ENCODE measurements at regions not wholly inside any gene's neighbourhood (a gene's known extent, or its start where the extent isn't known, plus 50 kb on each side); places are given as distances from the start of the nearest gene placed in this dataset.
"Not testable (repeated sequence)": the region's sequence is repeated elsewhere in the genome, so short reads cannot be mapped to it uniquely, and the experiment has no call there.

GRCh38 chr7:409339-410281 is 110.0 kb downstream of the PDGFA start:
- DNase-seq (ENCODE audit: low read depth in 2 of 2) = no peak

- DNase-seq (ENCODE audit: low read depth in 2 of 2) = no peak
Measured at GRCh38 chr7:410395-410910, 109.2 kb downstream of the PDGFA start.

- not testable (repeated sequence) for DNase-seq (ENCODE audit: low read depth in 2 of 2)
Measured at GRCh38 chr7:411116-411515, 108.5 kb downstream of the PDGFA start.

GRCh38 chr7:411677-412312 is 107.9 kb downstream of the PDGFA start:
- DNase-seq (ENCODE audit: low read depth in 2 of 2) = no peak

- no peak for DNase-seq (ENCODE audit: low read depth in 2 of 2)
Measured at GRCh38 chr7:412313-412710, 107.3 kb downstream of the PDGFA start.

- DNase-seq (ENCODE audit: low read depth in 2 of 2) = no peak
Measured at GRCh38 chr7:414681-415560, 104.7 kb downstream of the PDGFA start.

- DNase-seq (ENCODE audit: low read depth in 2 of 2) = no peak
Measured at GRCh38 chr7:415646-416525, 103.8 kb downstream of the PDGFA start.

- no peak for DNase-seq (ENCODE audit: low read depth in 2 of 2)
Measured at GRCh38 chr7:416761-417624, 102.7 kb downstream of the PDGFA start.

- DNase-seq (ENCODE audit: low read depth in 2 of 2) = no peak
Measured at GRCh38 chr7:417625-417889, 102.1 kb downstream of the PDGFA start.

- DNase-seq (ENCODE audit: low read depth in 2 of 2) = no peak
Measured at GRCh38 chr7:417973-418601, 101.6 kb downstream of the PDGFA start.

GRCh38 chr7:418636-419280 is 100.9 kb downstream of the PDGFA start:
- no peak for DNase-seq (ENCODE audit: low read depth in 2 of 2)

GRCh38 chr7:420142-421093 is 99.2 kb downstream of the PDGFA start:
- DNase-seq (ENCODE audit: low read depth in 2 of 2) = no peak

GRCh38 chr7:421136-421991 is 98.3 kb downstream of the PDGFA start:
- DNase-seq (ENCODE audit: low read depth in 2 of 2) = no peak

- no peak for DNase-seq (ENCODE audit: low read depth in 2 of 2)
Measured at GRCh38 chr7:422191-422885, 97.3 kb downstream of the PDGFA start.

GRCh38 chr7:422886-423225 is 96.8 kb downstream of the PDGFA start:
- DNase-seq (ENCODE audit: low read depth in 2 of 2) = no peak

All from stimulated activated CD4-positive, alpha-beta T cell treated with anti-CD3 and anti-CD28 coated beads, Interleukin-1b, Interleukin-23, amount 100 ng/mL, for 4 hours (primary cell).